H1 (cell line): ENCODE measurements at regions not wholly inside any gene's neighbourhood (a gene's known extent, or its start where the extent isn't known, plus 50 kb on each side); places are given as distances from the start of the nearest gene placed in this dataset.

Experiments
- CTCF ChIA-PET: fragments of 300-600 bp; sonication (Branson Sonifier 250); formaldehyde crosslinking; loops from one replicate; lab custom pipeline; 2021; ENCODE audit not compliant: partially characterized antibody; lab: Charles Lee
- POLR2A ChIA-PET: fragments of 300-600 bp; sonication (Branson Sonifier 250); formaldehyde crosslinking; loops from one replicate; lab custom pipeline; 2021; ENCODE audit warnings: inconsistent platforms; ENCODE audit not compliant: partially characterized antibody; lab: Charles Lee
- DNase-seq, 2 experiments: peaks; one replicate each; pipeline versions ENCODE4 v3.0.0 to v3.0.0-alpha.2; 2010 to 2022; ENCODE audit warnings: low spot score in 2 of 2, low read depth in 1 of 2, mixed read lengths in 1 of 2
- FAIRE-seq: peaks from 2 replicates; lab custom pipeline; 2011; peaks lifted over from hg19 to GRCh38; lab: Jason Lieb, UNC
- H2AFZ ChIP-seq: 2 replicates; pipeline ENCODE4 v1.8.1; 2012; ENCODE audit warnings: low read length, inconsistent platforms
- H2AK5ac ChIP-seq: 2 replicates; pipeline ENCODE4 v1.6.1; 2013; ENCODE audit warnings: low read depth, low read length
- H2BK120ac ChIP-seq: replicated peaks from 2 replicates; pipeline ENCODE3; 2013; ENCODE audit warnings: low read depth, low read length, inconsistent platforms
- H2BK12ac ChIP-seq: 2 replicates; pipeline ENCODE4 v1.6.1; 2013; ENCODE audit warnings: low read depth, low read length
- H2BK15ac ChIP-seq: 2 replicates; pipeline ENCODE4 v1.6.1; 2013; ENCODE audit warnings: low read length
- H2BK20ac ChIP-seq: 2 replicates; pipeline ENCODE4 v1.6.1; 2013; ENCODE audit warnings: low read length
- H2BK5ac ChIP-seq: 2 replicates; pipeline ENCODE4 v1.6.1; 2013; ENCODE audit warnings: low read depth, low read length
- H3K14ac ChIP-seq: 2 replicates; pipeline ENCODE4 v1.6.1; 2013; ENCODE audit warnings: inconsistent platforms; ENCODE audit not compliant: insufficient read length
- H3K18ac ChIP-seq: 2 replicates; pipeline ENCODE4 v1.6.1; 2013; ENCODE audit warnings: low read length; ENCODE audit errors: extremely low read depth
- H3K23ac ChIP-seq: 2 replicates; pipeline ENCODE4 v1.6.1; 2013; ENCODE audit warnings: inconsistent platforms; ENCODE audit not compliant: insufficient read length
- H3K23me2 ChIP-seq: 2 replicates; pipeline ENCODE4 v1.6.1; 2013; ENCODE audit warnings: low read depth, low read length
- H3K27ac ChIP-seq: 2 replicates; pipeline ENCODE4 v1.6.1; 2011; ENCODE audit warnings: low read depth, low read length, inconsistent platforms
- H3K27me3 ChIP-seq, 4 experiments: replicated peaks in 1 of 4; 1 replicate in 1 of 4; 2 replicates in 3 of 4; pipeline versions ENCODE4 v1.6.1 to v1.8.1; 2011 to 2013; ENCODE audit warnings: low read length in 3 of 4, mild to moderate bottlenecking in 3 of 4, inconsistent platforms in 2 of 4, mixed read lengths in 2 of 4, moderate library complexity in 1 of 4; ENCODE audit not compliant: control insufficient read depth in 3 of 4, insufficient read depth in 3 of 4; ENCODE audit errors: extremely low read depth in 1 of 4
- H3K36me3 ChIP-seq, 4 experiments: 2 replicates each; pipeline versions ENCODE4 v1.6.1 to v1.8.1; 2011 to 2013; ENCODE audit warnings: mild to moderate bottlenecking in 4 of 4, low read length in 3 of 4, moderate library complexity in 2 of 4, control low read depth in 1 of 4, inconsistent platforms in 1 of 4; ENCODE audit not compliant: insufficient read depth in 4 of 4, control insufficient read depth in 2 of 4
- H3K4ac ChIP-seq: replicated peaks from 2 replicates; pipeline ENCODE3; 2013; ENCODE audit warnings: low read length, low read depth, mixed read lengths, inconsistent platforms; ENCODE audit not compliant: insufficient read length
- H3K4me1 ChIP-seq, 4 experiments: replicated peaks in 1 of 4; 1 replicate in 1 of 4; 2 replicates in 3 of 4; pipeline versions ENCODE4 v1.6.1 to v1.8.1; 2011 to 2013; ENCODE audit warnings: low read length in 3 of 4, inconsistent platforms in 2 of 4, mixed read lengths in 1 of 4; ENCODE audit not compliant: insufficient read depth in 4 of 4, control insufficient read depth in 3 of 4
- H3K4me2 ChIP-seq, 2 experiments: 2 replicates each; pipeline versions ENCODE4 v1.6.1 to v1.8.1; 2011 to 2013; ENCODE audit warnings: low read depth in 2 of 2, low read length in 2 of 2, control low read depth in 1 of 2, inconsistent platforms in 1 of 2, mild to moderate bottlenecking in 1 of 2; ENCODE audit not compliant: insufficient read depth in 1 of 2
- H3K4me3 ChIP-seq, 4 experiments: fragments of 200-600, 300-600 bp in 1 of 4; sonication (generic), shearing (Covaris generic), sonication (Bioruptor Twin) in 1 of 4; 2 replicates each; pipeline versions ENCODE4 v1.5.1 to v1.8.1; 2011 to 2016; ENCODE audit warnings: low read length in 4 of 4, low read depth in 3 of 4, control low read depth in 2 of 4, inconsistent platforms in 2 of 4, mild to moderate bottlenecking in 2 of 4, mixed read lengths in 1 of 4, moderate library complexity in 1 of 4; ENCODE audit not compliant: insufficient read depth in 2 of 4; ENCODE audit errors: extremely low read depth in 1 of 4
- H3K56ac ChIP-seq: replicated peaks from 2 replicates; pipeline ENCODE3; 2013; ENCODE audit warnings: low read depth, mild to moderate bottlenecking, mixed read lengths, low read length, inconsistent platforms; ENCODE audit not compliant: insufficient read length
- H3K79me1 ChIP-seq: 2 replicates; pipeline ENCODE4 v1.6.1; 2013; ENCODE audit warnings: low read depth, low read length, control low read depth
- H3K79me2 ChIP-seq, 2 experiments: 2 replicates each; pipeline versions ENCODE4 v1.6.1 to v1.8.1; 2012 to 2013; ENCODE audit warnings: low read length in 2 of 2, mild to moderate bottlenecking in 2 of 2, inconsistent platforms in 1 of 2; ENCODE audit not compliant: insufficient read depth in 2 of 2, control insufficient read depth in 1 of 2
- H3K9ac ChIP-seq, 4 experiments: replicated peaks in 1 of 4; 1 replicate in 1 of 4; 2 replicates in 3 of 4; pipeline versions ENCODE4 v1.6.1 to v1.8.1; 2011 to 2013; ENCODE audit warnings: low read depth in 3 of 4, low read length in 3 of 4, control low read depth in 2 of 4, mild to moderate bottlenecking in 2 of 4, moderate library complexity in 2 of 4, inconsistent platforms in 1 of 4; ENCODE audit errors: extremely low read depth in 1 of 4
- H3K9me3 ChIP-seq, 2 experiments: 2 replicates each; pipeline versions ENCODE4 v1.6.1 to v1.8.1; 2012 to 2013; ENCODE audit warnings: mild to moderate bottlenecking in 2 of 2, moderate library complexity in 2 of 2, control low read depth in 1 of 2, inconsistent platforms in 1 of 2, low read depth in 1 of 2, low read length in 1 of 2, mixed read lengths in 1 of 2; ENCODE audit not compliant: insufficient read depth in 2 of 2
- H4K20me1 ChIP-seq, 2 experiments: replicated peaks in 1 of 2; 2 replicates each; pipeline versions ENCODE3 to v1.8.1; 2011 to 2013; ENCODE audit warnings: inconsistent platforms in 2 of 2, low read length in 2 of 2, mild to moderate bottlenecking in 1 of 2; ENCODE audit not compliant: insufficient read depth in 2 of 2, control insufficient read depth in 1 of 2
- H4K5ac ChIP-seq: 2 replicates; pipeline ENCODE4 v1.6.1; 2013; ENCODE audit warnings: low read length, low read depth, mixed read lengths, inconsistent platforms; ENCODE audit not compliant: insufficient read length
- H4K8ac ChIP-seq: 2 replicates; pipeline ENCODE4 v1.8.0; 2013; ENCODE audit warnings: mild to moderate bottlenecking, moderate library complexity, low read length, inconsistent platforms; ENCODE audit not compliant: insufficient read depth; ENCODE audit errors: extremely low read depth
- H4K91ac ChIP-seq: replicated peaks from 2 replicates; pipeline ENCODE3; 2013; ENCODE audit warnings: low read length, mixed read lengths, inconsistent platforms; ENCODE audit not compliant: insufficient read length
- BACH1 ChIP-seq: IDR thresholded peaks from 2 replicates; pipeline ENCODE4 v1.6.1; 2012; ENCODE audit warnings: low read length, improper control_type of control experiment
- CHD2 ChIP-seq: IDR thresholded peaks from 2 replicates; pipeline ENCODE4 v1.6.1; 2012; ENCODE audit warnings: low read length, improper control_type of control experiment
- CREB1 ChIP-seq: IDR thresholded peaks from 2 replicates; pipeline ENCODE4 v1.6.1; 2012; ENCODE audit warnings: inconsistent platforms
- GTF2F1 ChIP-seq: IDR thresholded peaks from 2 replicates; pipeline ENCODE4 v1.6.1; 2012; ENCODE audit warnings: low read depth, low read length, improper control_type of control experiment, borderline replicate concordance
- KDM4A ChIP-seq: IDR thresholded peaks from one replicate; pipeline ENCODE4 v1.7.1; 2012; ENCODE audit warnings: low read depth, mild to moderate bottlenecking, moderate library complexity, low read length, inconsistent platforms; ENCODE audit not compliant: severe bottlenecking
- KDM5A ChIP-seq: fragments of 200-600 bp; IDR thresholded peaks from 2 replicates; pipeline ENCODE4 v1.7.1; 2012; ENCODE audit warnings: mild to moderate bottlenecking, low read length, inconsistent platforms, mixed read lengths
- NRF1 ChIP-seq: IDR thresholded peaks from 2 replicates; pipeline ENCODE4 v1.6.1; 2011; ENCODE audit warnings: mild to moderate bottlenecking, low read depth, low read length, improper control_type of control experiment
- SIN3A ChIP-seq, 2 experiments: IDR thresholded peaks in 1 of 2; conservative IDR thresholded peaks in 1 of 2; 2 replicates each; pipeline ENCODE4 v1.6.1; 2011 to 2012; ENCODE audit warnings: low read length in 2 of 2, improper control_type of control experiment in 1 of 2, low read depth in 1 of 2, mild to moderate bottlenecking in 1 of 2
- TBP ChIP-seq: IDR thresholded peaks from 2 replicates; pipeline ENCODE4 v1.6.1; 2011; ENCODE audit warnings: low read depth, low read length, improper control_type of control experiment
- TCF12 ChIP-seq: IDR thresholded peaks from 2 replicates; pipeline ENCODE4 v1.6.1; 2011; ENCODE audit warnings: low read depth, mild to moderate bottlenecking, low read length

GRCh38 chr5:144009116-144009515, 161.3 kb downstream of the YIPF5 start:
- no peak overlapping the region for H3K4ac ChIP-seq
- no peak overlapping the region for H2AK5ac ChIP-seq
- H3K4me3 ChIP-seq = peak overlapping the region in 1 of 4 experiments; percentile 19; a peak in 1 of 8 replicates
- no peaks in the 10 kb centered on the region for H3K23me2 ChIP-seq
- no peak overlapping the region for H2BK20ac ChIP-seq
- H3K14ac ChIP-seq = no peak overlapping the region
- H2BK120ac ChIP-seq = no peak overlapping the region
- H3K18ac ChIP-seq = no peak overlapping the region
- H3K4me2 ChIP-seq = no peak overlapping the region
- H3K23ac ChIP-seq = no peak overlapping the region
- ChIA-PET POLR2A (no interaction called here), CTCF (no interaction called here)
- no peak overlapping the region for H2BK5ac ChIP-seq
- H2BK12ac ChIP-seq = no peak overlapping the region
- no peaks in the 10 kb centered on the region for H4K20me1 ChIP-seq
- H3K56ac ChIP-seq = no peak overlapping the region
- no peaks in the 10 kb centered on the region for H3K79me2 ChIP-seq
- no peaks in the 10 kb centered on the region for H3K4me1 ChIP-seq
- no peak overlapping the region for H2BK15ac ChIP-seq
- no peak for DNase-seq
- FAIRE-seq = no peak
- no peak overlapping the region for H3K9ac ChIP-seq
- no peak overlapping the region for H4K5ac ChIP-seq
- H3K36me3 ChIP-seq = peaks cover 0 to 21% (median 8%) of the 10 kb centered on the region in 4 experiments; a peak in 3 of 8 replicates
- H4K91ac ChIP-seq = no peak overlapping the region
- no peak overlapping the region for H3K27ac ChIP-seq
- H2AFZ ChIP-seq = no peak overlapping the region
- H4K8ac ChIP-seq = no peak overlapping the region
- peaks cover 33 to 55% of the 10 kb centered on the region in 2 experiments for H3K9me3 ChIP-seq
- H3K79me1 ChIP-seq = no peaks in the 10 kb centered on the region
- no peaks in the 10 kb centered on the region for H3K27me3 ChIP-seq
- TF ChIP-seq SIN3A (conservative IDR thresholded peaks at IDR 0.05 in 1 of 2, IDR thresholded peaks at IDR 0.05 in 1 of 2; ENCODE audit: low read depth in 1 of 2, low read length in 2 of 2) (no peak), KDM4A (no peak), KDM5A (no peak), CHD2 (no peak), CREB1 (no peak), BACH1 (no peak), TCF12 (no peak), TBP (no peak), NRF1 (no peak), GTF2F1 (no peak)
